ENCODE measurements at regions not wholly inside any gene's neighbourhood (a gene's known extent, or its start where the extent isn't known, plus 50 kb on each side); places are given as distances from the start of the nearest gene placed in this dataset.

DNA sequence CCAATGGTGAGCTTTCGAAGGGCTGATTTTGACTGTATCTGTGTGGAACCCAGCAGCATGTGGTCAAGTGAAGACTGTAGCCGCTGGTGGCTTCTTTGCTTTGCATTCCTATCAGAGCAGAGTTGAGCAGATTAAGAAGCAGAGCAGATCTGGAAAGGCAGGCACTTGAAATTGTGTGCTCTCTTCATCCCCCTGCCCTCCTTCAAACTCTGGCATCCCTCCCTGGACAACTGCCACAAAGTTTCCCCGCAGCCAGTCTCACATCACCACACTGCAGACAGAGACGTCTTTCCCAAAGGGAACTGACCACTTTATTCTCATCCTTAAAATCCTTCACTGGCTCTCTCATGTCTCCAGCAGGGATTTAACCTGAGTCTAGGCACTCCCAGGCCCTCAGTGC lies 237.1 kb upstream of the DYNLRB2 start:
- TF ChIP-seq EZH2 (IDR thresholded peaks at IDR 0.05; ENCODE audit: borderline replicate concordance, low read length) (no peak), CTCF (conservative IDR thresholded peaks at IDR 0.05 in 1 of 2, IDR thresholded peaks at IDR 0.05 in 1 of 2; ENCODE audit: extremely low read depth in 1 of 2, insufficient read depth in 1 of 2, low read depth in 1 of 2, low read length in 2 of 2) (no peak)
